ENCODE measurements at regions not wholly inside any gene's neighbourhood (a gene's known extent, or its start where the extent isn't known, plus 50 kb on each side); places are given as distances from the start of the nearest gene placed in this dataset.

DNA sequence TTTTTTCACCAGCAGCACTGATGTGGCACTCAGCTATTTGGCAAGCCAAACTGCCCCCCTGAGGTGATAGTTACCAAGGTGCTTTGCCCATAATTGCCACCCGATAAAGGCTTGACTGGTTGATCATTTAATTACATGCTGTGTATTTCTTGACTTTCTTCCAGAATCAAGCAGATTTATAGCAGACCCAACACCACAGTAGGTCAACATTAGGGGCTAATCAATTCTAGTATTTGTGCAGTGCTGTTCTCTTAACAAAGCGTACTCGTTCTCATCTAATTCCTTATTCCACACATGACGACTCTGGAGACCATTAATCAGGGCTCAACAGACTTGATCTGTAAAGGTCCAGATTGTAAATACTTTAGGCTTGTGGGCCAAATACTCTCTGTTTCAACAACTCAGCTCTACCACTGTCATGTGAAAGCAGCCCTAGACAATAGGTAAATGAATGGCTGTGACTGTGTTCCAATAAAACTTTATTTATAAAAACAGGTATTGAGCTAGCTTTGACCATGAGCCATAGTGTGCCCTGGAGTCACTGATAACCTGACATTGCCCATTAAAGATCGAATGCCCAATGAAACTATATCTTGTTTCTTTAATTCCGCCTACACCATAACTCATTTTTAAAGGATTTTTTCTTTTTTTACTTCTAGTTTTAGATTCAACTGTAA is 119.1 kb upstream of the TMC3 start:
- intact Hi-C loops (cut with DNase I; ENCODE audit: low total_unique reads) (no loop called here), in situ Hi-C loops (cut with MboI; ENCODE audit: low pct_ligation_motif_present in 1 of 4, low pct_unique_long_range_greater_than_20kb in 1 of 4, low sequenced_read_pairs in 3 of 4) (loop anchor here in 3 of 4 donors (25.0 kb wide), 2 partner anchors 444 to 569 kb away; no protein-coding TSS in a partner anchor)
- Histone ChIP-seq H3K27ac (no peak overlapping the region), H3K4me3 (no peak overlapping the region), H3K27me3 (no peaks in the 10 kb centered on the region), H3K36me3 (no peaks in the 10 kb centered on the region), H3K9me3 (no peaks in the 10 kb centered on the region), H3K4me1 (no peaks in the 10 kb centered on the region)
- WGBS, 2 donors (ENCODE audit: low coverage in 1 of 2) = 87 to 88% methylated on average over 5 to 6 of the region's 6 CpGs
- no peak for DNase-seq
- TF ChIP-seq POLR2A (IDR thresholded peaks at IDR 0.05) (no peak), POLR2AphosphoS5 (IDR thresholded peaks at IDR 0.05) (no peak), EP300 (IDR thresholded peaks at IDR 0.05; ENCODE audit: low read depth) (no peak)
- TF ChIP-seq, protein P1, sequence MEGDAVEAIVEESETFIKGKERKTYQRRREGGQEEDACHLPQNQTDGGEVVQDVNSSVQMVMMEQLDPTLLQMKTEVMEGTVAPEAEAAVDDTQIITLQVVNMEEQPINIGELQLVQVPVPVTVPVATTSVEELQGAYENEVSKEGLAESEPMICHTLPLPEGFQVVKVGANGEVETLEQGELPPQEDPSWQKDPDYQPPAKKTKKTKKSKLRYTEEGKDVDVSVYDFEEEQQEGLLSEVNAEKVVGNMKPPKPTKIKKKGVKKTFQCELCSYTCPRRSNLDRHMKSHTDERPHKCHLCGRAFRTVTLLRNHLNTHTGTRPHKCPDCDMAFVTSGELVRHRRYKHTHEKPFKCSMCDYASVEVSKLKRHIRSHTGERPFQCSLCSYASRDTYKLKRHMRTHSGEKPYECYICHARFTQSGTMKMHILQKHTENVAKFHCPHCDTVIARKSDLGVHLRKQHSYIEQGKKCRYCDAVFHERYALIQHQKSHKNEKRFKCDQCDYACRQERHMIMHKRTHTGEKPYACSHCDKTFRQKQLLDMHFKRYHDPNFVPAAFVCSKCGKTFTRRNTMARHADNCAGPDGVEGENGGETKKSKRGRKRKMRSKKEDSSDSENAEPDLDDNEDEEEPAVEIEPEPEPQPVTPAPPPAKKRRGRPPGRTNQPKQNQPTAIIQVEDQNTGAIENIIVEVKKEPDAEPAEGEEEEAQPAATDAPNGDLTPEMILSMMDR (IDR thresholded peaks at IDR 0.05) = no peak

DNA sequence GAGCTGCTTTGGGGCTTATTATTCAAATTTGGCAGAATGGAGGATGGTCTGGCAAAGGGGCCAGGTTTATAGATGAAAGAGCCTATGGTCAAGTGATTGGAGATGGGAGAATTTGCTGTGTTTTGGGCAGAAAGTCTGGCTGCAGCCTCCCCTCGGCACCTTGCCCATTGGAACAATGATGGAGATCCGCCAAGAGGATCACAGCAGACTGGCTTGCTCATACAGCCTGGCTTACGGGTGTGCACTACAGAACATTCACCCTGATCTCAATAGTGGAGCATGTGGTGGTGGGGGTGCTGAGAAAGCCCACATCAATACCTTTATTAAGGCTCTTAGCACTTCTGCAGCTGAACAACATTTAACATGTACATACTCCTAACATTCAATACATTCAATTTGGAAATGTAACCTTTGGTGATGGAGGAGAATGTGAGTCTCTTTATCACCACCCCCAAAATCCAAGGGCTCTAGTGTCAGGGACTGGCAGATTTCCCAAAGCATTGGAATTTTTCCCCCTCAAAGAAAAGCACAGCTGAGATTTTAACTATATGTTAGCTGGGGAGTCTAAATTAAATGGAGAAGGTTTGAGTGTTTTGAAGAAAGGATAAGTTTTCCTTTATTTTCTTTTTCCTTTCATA is 118.4 kb upstream of the TMC3 start:
- H3K4me3 ChIP-seq = no peak overlapping the region
- TF ChIP-seq POLR2AphosphoS5 (IDR thresholded peaks at IDR 0.05) = no peak
- no peak for TF ChIP-seq EP300 (IDR thresholded peaks at IDR 0.05; ENCODE audit: low read depth)
- TF ChIP-seq, protein P1 (IDR thresholded peaks at IDR 0.05) = no peak
- TF ChIP-seq POLR2A (IDR thresholded peaks at IDR 0.05) = no peak
- DNase-seq = no peak
- WGBS, 2 donors (ENCODE audit: low coverage in 1 of 2) = 36 to 40% methylated on average over 1 to 3 of the region's 3 CpGs
- H3K27me3 ChIP-seq = no peaks in the 10 kb centered on the region
- H3K36me3 ChIP-seq = no peaks in the 10 kb centered on the region
- no peak overlapping the region for H3K27ac ChIP-seq
- in situ Hi-C loops (cut with MboI; ENCODE audit: low pct_ligation_motif_present in 1 of 4, low pct_unique_long_range_greater_than_20kb in 1 of 4, low sequenced_read_pairs in 3 of 4) (loop anchor here in 3 of 4 donors (25.0 kb wide), 2 partner anchors 445 to 570 kb away; no protein-coding TSS in a partner anchor), intact Hi-C loops (cut with DNase I; ENCODE audit: low total_unique reads) (no loop called here)
- no peaks in the 10 kb centered on the region for H3K4me1 ChIP-seq
- H3K9me3 ChIP-seq = no peaks in the 10 kb centered on the region

DNA sequence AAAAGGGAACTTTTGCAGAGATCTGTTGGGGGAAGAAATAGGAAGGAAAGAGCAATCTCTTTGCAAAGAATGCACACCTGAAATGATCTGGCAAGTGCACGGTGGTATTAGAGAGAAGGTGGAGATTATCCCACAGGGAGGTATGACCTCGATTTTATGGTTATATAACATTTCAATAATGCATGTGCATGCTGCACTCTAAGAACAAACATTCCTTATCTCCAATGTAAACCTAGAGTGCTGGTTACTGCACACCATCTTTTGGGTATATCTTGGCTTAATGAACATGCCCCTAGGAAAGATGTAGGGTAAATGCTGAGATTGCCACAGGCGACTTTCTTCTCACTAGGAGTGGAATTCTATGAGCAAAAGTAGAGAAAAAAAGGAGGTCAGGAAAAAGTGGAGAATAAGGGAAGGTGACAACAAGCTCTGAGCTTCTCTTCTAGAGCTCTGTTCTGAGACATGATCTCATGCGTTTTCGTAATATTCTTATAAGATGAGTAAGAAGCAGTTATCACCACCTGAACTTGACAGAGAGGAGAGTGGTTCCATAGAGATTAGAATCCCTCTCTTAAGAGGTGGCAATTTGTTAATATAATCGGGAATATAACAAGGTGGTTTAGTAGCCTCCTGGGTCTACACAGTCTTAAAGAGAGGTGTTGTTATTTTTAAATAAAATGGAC is 117.5 kb upstream of the TMC3 start:
- intact Hi-C loops (cut with DNase I; ENCODE audit: low total_unique reads) (no loop called here), in situ Hi-C loops (cut with MboI; ENCODE audit: low pct_ligation_motif_present in 1 of 4, low pct_unique_long_range_greater_than_20kb in 1 of 4, low sequenced_read_pairs in 3 of 4) (loop anchor here in 3 of 4 donors (25.0 kb wide), 2 partner anchors 446 to 571 kb away; no protein-coding TSS in a partner anchor)
- TF ChIP-seq POLR2AphosphoS5 (IDR thresholded peaks at IDR 0.05) = no peak
- TF ChIP-seq EP300 (IDR thresholded peaks at IDR 0.05; ENCODE audit: low read depth) = no peak
- Histone ChIP-seq H3K36me3 (no peaks in the 10 kb centered on the region), H3K4me3 (no peak overlapping the region), H3K4me1 (no peaks in the 10 kb centered on the region), H3K27ac (no peak overlapping the region), H3K27me3 (no peaks in the 10 kb centered on the region), H3K9me3 (no peaks in the 10 kb centered on the region)
- no peak for DNase-seq
- 44 to 58% methylated on average over 6 of the region's 6 CpGs for WGBS, 2 donors (ENCODE audit: low coverage in 1 of 2)

DNA sequence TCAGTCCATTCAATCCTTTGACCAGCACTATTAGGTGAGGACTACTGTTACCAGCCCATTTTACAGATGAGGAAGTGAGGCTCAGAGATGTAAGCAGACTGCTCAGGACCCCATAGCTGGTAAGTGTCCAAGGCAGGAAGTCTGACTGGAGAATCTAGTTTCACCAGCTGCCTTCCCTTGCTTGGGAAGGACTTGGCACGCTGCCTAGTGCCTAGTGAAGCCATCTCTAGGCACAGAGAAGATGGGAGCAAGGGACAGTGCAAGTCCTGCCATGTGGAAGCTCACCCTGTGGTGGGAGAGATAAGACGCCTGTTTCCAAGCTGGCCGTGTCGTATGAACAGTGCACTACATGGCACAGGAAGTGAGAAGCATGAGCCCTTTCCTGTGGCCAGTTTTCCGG is 111.8 kb upstream of the TMC3 start:
- in situ Hi-C loops (cut with MboI; ENCODE audit: low pct_ligation_motif_present in 1 of 4, low pct_unique_long_range_greater_than_20kb in 1 of 4, low sequenced_read_pairs in 3 of 4) = loop anchor here in 3 of 4 donors (25.0 kb wide), 2 partner anchors 451 to 576 kb away; no protein-coding TSS in a partner anchor
- Histone ChIP-seq H3K4me3 (no peak overlapping the region), H3K36me3 (no peaks in the 10 kb centered on the region), H3K27me3 (no peaks in the 10 kb centered on the region), H3K27ac (no peak overlapping the region), H3K4me1 (no peaks in the 10 kb centered on the region), H3K9me3 (no peaks in the 10 kb centered on the region)
- DNase-seq = no peak
- TF ChIP-seq, protein P1 (IDR thresholded peaks at IDR 0.05) = no peak
- TF ChIP-seq POLR2A (IDR thresholded peaks at IDR 0.05) (no peak), EP300 (IDR thresholded peaks at IDR 0.05; ENCODE audit: low read depth) (no peak), POLR2AphosphoS5 (IDR thresholded peaks at IDR 0.05) (no peak)
- intact Hi-C loops (cut with DNase I; ENCODE audit: low total_unique reads) = no loop called here
- WGBS, 2 donors (ENCODE audit: low coverage in 1 of 2) = 62% methylated on average over 5 of the region's 5 CpGs; no CpG with 5 or more reads in 1 of the 2 donors

Data from transverse colon (tissue), 4 donors.